HG02610 (cell line): ENCODE measurements at regions not wholly inside any gene's neighbourhood (a gene's known extent, or its start where the extent isn't known, plus 50 kb on each side); places are given as distances from the start of the nearest gene placed in this dataset.

Source experiments
- ATAC-seq: cut with Tn5 transposase; IDR thresholded peaks from one replicate; pipeline ENCODE4 v1.9.1; 2021; ENCODE audit warnings: mild to moderate bottlenecking, moderate library complexity; ENCODE audit not compliant: unreplicated experiment

DNA sequence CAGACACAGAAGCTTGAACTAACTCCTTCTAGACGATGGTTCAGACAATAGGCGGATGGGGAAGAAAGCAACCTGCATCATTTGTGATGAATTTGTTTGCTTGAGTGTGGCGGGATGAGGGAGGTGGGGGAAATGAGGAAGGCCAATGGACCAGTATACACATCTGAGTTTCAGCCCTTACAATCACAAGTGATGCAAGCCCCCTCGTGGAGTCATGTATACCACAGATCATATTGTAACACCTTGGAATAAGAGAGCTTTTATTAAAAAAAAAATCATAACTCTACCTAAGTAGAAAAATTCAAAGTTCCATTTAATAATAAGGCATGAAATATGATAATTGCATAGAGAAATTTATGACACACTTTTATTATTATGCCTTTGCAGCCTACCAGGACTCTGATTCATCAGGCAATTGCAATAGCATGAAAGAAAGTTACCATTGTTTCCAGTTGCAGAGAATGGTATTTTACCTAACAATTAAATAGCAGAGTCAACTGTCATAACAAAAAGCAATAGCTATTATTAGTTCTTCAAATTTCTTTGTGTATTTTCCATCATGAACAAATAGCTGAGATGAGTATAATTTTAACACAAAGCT, 230.2 kb upstream of the AKR1E2 start:
- ATAC-seq, result no peak

GRCh38 chr10:4590807-4591206, 235.2 kb upstream of the AKR1E2 start:
- no peak for ATAC-seq

- no peak for ATAC-seq
Observed at GRCh38 chr10:4588824-4589223, 237.2 kb upstream of the AKR1E2 start.

DNA sequence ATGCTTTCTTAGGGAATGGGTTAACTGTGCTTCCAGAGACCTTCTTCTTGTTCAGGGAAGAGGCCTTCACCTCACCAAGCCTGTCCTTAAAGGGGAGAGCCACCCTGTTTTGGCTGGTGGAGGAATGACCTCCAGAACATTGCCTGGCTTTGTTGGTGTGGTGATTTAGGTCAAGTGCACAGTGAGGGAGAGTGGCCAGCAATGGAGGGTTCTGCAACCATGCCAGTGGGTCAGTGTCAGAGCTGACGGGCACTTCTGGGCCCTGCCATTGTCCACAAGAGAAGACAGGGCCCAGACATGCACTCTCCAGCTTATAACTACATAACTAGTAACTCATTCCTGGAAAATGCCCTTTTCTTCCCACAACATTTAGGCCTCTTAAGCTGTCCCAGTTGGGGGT, 238.5 kb upstream of the AKR1E2 start:
- ATAC-seq, result no peak

DNA sequence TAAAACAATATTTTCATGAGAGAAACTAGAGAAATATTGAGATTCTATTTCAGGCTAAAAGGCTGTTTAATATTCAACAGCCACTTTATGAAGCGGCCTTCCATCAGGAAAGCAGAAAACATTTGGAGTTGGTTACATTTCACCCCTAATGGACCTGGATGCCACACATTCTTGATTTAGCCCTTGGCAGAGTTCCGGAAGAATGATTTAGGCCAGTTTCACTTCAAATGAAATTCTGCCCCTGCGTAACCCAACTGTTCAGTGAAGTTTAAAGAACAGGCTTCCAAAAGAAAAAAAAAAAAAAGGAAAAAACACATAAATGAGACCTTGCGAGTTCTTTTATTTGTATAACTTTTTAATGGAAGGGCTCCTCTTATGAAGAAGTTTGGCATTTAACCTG, 239.2 kb upstream of the AKR1E2 start:
- no peak for ATAC-seq

DNA sequence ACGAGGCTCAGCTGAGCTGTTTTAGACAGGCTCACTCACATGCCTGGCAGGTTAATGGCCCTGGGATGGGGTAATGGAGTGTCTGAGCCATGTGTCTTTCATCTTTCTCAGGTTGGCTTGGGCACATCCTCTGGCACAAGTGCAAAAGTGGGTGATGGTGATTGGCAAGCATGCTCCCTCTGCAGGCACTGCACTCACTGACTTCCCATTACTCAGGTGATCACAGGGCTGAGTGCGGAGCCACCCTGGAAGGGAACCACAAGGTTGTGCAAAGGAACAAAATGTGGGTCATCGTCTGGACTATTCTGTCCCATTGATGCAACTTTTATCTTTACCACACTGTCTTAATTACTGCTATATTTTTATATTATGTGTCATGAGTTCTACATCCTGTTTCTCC, 244.1 kb upstream of the AKR1E2 start:
- no peak for ATAC-seq

- ATAC-seq, result no peak
Observed at GRCh38 chr10:4579844-4580243, 246.2 kb upstream of the AKR1E2 start.

- no peak for ATAC-seq
Observed at GRCh38 chr10:4576206-4576605, 249.8 kb upstream of the AKR1E2 start.

GRCh38 chr10:4569151-4569550, 256.9 kb upstream of the AKR1E2 start:
- no peak for ATAC-seq

GRCh38 chr10:4568731-4569130, 257.3 kb upstream of the AKR1E2 start:
- no peak for ATAC-seq

- ATAC-seq, result no peak
Observed at GRCh38 chr10:4568086-4568485, 257.9 kb upstream of the AKR1E2 start.

DNA sequence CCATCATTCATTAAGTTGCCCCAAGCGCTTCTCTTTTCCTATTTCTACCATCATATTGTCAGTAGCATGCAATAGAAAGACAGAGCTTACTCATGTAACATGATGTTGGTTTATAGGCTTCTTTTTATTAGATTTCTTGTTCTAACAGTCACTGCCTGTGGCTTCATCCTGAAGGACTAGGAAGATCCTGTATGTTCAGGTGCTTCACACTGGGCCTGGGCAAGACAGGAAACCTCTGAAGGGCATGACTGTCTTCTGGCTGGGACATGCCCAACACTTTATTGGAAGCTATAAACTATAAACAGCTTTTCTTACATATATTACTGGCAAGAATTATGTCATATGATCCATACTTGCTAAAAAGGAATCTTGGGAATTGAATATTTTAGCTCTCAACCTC, 258.4 kb upstream of the AKR1E2 start:
- ATAC-seq, result no peak

GRCh38 chr10:4566011-4566410, 260.0 kb upstream of the AKR1E2 start:
- ATAC-seq, result no peak

DNA sequence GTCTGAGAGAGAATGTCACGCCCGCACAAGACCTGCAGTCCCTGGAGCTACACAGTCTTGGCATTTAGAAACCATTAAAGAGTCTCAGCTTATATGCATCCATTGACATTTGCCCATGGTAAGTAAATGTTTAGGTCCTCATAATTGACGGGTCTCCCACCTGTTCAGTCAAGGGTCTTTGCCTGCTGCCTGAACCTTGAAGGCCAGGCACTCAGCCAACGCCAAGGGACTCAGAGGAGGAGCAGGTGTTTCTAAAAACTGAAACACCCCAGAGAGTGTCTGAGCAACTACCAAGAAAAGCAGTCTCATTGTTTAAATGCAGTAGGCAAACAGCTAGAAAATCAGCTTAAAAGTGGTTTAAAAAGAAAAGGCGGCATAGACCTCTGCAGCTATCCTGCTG, 264.7 kb upstream of the AKR1E2 start:
- ATAC-seq, result no peak

DNA sequence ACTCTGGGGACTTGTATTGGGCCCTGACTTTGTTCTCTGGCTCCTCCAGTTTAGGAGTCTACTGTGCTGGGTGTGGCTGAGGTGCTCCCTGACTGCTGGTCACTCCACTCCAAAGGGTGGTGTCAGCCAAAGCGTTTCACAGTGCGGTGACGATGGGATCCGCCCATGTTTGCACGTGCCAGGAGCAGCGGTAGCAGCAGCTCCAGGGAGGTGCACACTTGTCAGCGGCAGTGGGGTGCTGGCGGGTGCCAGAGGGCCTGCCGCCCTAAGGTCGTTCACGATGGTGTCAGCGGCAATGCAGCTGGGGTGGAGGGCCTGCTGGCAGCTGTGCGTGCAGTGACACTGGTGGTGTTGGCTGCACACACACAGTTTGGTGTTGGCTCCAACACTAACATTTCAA, 268.5 kb upstream of the AKR1E2 start:
- no peak for ATAC-seq

- ATAC-seq, result no peak
Observed at GRCh38 chr10:4556527-4556926, 269.5 kb upstream of the AKR1E2 start.

DNA sequence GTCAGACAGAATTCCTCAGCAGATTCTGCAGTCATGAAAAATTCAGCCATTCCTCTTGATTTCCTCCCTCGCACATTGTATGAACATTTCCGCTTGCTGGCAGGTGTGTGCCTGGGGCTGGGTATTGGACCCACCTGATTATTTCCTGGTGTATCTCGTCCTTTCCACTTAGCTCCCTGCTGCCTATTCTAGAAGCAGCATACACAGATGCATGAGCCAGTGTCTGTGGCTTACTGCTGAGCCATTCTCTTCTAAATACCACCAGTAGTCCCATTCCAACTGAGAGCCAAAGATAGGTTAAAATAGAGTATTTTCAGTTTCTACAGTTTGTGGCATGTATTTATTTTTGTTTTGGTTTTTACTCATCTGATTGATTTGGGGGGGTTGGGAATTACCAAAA, 270.1 kb upstream of the AKR1E2 start:
- ATAC-seq, result no peak

DNA sequence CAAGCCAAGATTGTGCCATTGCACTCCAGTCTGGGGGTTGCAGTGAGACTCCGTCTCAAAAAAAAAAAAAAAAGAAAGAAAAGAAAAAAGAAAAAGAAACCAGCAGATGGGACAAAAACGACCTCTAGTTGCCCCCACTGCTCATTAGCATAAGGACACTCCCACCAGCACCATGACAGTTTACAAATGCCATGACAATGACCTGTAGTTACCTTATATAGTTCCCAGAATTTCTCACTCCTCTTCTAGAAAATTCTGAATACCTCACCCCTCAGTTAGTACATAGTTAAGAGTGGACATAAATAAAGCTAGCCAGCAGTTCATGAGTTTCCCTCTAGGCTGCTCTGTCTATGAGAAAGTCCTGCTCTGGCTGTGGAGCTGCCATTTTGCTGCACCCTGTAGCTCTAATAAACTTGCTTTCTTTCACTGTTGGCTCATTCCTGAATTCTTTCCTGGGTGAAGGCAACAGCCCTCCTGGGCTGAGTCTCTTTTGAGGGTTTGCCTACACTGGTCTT, 276.8 kb upstream of the AKR1E2 start:
- ATAC-seq, result no peak

- no peak for ATAC-seq
Observed at GRCh38 chr10:4546931-4547330, 279.1 kb upstream of the AKR1E2 start.

DNA sequence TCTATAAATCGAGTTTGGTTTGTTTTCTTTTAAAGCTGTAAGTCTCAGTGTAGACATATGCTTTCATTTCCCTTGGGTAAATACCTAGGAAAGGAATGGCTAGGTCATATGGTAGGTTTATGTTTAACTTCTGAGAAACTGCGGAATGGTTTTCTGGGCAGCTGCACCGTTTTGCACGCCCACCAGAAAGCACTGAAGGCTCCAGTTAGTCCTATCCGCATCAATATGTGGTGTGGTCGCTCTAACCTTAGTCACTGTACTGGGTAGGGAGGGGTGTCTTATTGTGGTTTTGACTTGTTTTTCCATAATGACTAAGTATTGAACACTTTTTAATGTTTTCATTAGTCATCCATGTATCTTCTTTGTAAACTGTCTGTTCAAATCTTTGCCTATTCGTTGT, 279.5 kb upstream of the AKR1E2 start:
- ATAC-seq, result no peak

- ATAC-seq, result no peak
Observed at GRCh38 chr10:4545062-4545461, 280.9 kb upstream of the AKR1E2 start.

DNA sequence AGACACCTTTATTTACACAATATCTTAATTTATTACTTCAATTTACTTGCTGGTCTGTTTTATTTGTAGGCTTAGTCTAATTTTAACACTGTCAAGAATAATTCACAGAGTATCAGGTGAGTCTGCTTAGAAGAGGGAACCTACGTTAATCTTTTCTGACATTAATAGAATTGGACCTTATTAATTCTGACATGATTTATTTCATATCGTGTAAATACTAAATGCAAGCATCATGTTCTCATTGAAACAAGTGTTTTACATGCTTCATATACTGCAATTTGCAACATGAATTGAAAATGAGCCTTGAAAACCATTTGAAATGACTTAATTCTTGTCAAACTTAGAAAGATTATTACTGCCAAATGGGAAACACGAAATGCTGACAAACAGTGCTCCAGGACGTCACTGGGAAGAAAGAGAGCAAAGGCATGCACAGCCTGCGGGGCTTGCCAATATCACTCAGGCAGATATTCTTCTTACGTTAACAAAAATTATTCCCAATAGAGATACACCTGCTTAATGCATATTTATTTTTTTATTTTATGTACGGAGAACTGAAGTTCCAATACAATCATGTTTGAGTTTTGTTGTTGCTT, 282.0 kb upstream of the AKR1E2 start:
- ATAC-seq, result no peak

DNA sequence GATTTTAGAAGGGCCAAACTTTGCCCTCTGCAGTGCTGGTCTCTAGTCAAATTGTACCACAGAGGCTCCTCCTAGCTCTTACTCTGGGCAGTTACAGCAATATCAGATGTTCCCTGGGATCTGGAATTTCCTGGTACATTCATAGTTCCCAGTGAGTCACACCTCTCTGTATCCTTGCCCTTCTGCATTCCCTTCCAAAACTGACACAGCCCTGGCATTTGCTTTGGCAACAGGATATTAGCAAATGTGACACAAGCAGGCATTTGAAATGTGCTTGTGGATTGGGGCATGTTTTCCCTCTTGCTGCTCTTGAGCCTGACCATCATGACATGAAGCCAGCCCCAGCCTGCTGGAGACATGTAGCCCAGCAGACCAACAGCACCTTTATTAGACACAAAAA, 284.7 kb upstream of the AKR1E2 start:
- no peak for ATAC-seq
